Astrocyte of the cerebellum (primary cell): ENCODE measurements at regions not wholly inside any gene's neighbourhood (a gene's known extent, or its start where the extent isn't known, plus 50 kb on each side); places are given as distances from the start of the nearest gene placed in this dataset.

Source experiments
- DNase-seq: peaks from one replicate; pipeline ENCODE4 v3.0.0-alpha.2; 2011; ENCODE audit warnings: low read depth
- H3K4me3 ChIP-seq: 2 replicates; pipeline ENCODE4 v1.5.1; 2011; ENCODE audit warnings: mild to moderate bottlenecking, low read depth, low read length, moderate library complexity
- CTCF ChIP-seq: IDR thresholded peaks from 2 replicates; pipeline ENCODE4 v1.5.1; 2012; ENCODE audit warnings: low read length, low read depth, moderate library complexity, mild to moderate bottlenecking; ENCODE audit errors: missing control alignments
- in situ Hi-C: cut with HindIII; loops from 2 replicates; pipeline ENCODE4 v1.10.0; 2017; ENCODE audit warnings: low sequenced_read_pairs

DNA sequence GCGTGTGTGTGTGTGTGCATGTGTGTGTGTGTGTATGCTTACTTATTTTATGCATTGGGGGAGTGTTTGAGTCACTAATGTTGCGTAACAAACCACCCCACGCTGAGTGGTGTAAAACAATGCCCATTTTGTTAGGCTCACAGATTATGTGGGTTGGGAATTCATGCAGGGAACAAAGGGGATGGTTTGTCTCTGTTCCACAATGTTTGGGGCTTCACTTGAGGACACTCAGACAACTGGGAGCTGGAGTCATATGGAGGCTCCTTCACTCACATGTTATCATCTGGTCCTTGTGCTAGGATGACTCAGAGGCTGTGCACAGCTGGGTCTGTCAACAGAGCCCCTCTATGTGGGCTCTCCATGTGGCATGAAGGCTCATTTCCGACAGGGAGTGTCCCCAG is 51.3 kb upstream of the LARGE1 start:
- in situ Hi-C loops = no loop called here
- TF ChIP-seq CTCF = no peak
- no peak overlapping the region for H3K4me3 ChIP-seq
- no peak for DNase-seq

- DNase-seq = no peak
- H3K4me3 ChIP-seq = no peak overlapping the region
- TF ChIP-seq CTCF = no peak
- in situ Hi-C loops = no loop called here
Observed at GRCh38 chr22:33975841-33976240, 55.6 kb upstream of the LARGE1 start.

GRCh38 chr22:33983558-33983957 is 63.3 kb upstream of the LARGE1 start:
- TF ChIP-seq CTCF = no peak
- in situ Hi-C loops = no loop called here

DNA sequence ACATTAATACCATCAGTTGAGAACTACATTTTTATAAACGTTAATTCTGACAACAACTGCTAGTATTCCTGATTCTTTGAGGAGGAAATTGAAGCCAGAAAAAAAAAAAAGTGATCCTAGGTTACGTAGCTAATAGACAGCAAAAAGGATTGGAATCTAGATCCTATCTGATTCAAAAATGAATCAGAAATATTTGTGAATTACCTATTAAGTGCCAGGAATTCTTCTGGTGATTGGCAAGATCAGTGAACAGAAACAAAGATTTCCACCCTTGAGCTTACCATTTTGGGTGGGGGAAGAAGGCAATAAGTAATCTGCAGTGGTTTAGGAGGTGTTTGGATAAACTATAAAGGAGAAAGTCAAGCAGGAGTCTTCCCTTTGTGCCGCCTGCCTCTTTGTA is 63.9 kb upstream of the LARGE1 start:
- in situ Hi-C loops = no loop called here
- no peak for TF ChIP-seq CTCF
- no peak for DNase-seq

More at GRCh38 chr22:33983558-33983957, 63.3 kb upstream of the LARGE1 start:
- no peak overlapping the region for H3K4me3 ChIP-seq
- no peak for DNase-seq

DNA sequence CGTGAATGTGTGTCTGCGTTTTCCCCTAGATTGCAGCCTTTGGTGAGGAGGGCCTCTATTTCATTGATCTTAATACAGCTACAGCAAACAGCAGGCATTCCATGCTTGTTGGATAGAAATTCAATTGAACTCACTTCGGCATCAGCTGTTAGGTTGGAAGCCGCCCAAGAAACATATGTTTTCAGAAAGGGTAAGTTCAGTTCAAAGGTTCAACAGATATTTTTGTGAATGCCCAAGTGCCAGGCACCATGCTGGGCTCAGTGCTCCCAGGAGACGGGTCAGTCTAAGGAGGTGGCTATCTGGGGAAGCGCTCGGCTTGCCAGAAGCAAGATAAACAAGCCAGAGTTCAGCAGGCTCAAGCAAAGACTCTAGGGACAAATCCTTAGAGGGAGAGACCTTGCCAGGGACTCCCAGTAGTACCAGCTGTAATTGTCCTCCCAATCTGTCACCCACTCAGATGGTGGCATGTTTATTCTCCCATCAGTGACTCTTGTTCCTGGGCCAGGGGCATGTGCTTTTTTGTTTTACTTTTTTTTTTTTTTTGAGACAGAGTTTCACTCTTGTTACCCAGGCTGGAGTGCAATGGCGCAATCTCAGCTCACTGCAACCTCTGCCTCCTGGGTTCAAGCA is 64.5 kb upstream of the LARGE1 start:
- no peak for DNase-seq
- no peak for TF ChIP-seq CTCF
- in situ Hi-C loops = no loop called here
- no peak overlapping the region for H3K4me3 ChIP-seq

More for the DNA sequence above, 63.9 kb upstream of the LARGE1 start:
- H3K4me3 ChIP-seq = no peak overlapping the region

GRCh38 chr22:33985506-33985905 is 65.2 kb upstream of the LARGE1 start:
- in situ Hi-C loops = no loop called here
- no peak overlapping the region for H3K4me3 ChIP-seq
- no peak for DNase-seq
- no peak for TF ChIP-seq CTCF
